ENCODE measurements at regions not wholly inside any gene's neighbourhood (a gene's known extent, or its start where the extent isn't known, plus 50 kb on each side); places are given as distances from the start of the nearest gene placed in this dataset.

GRCh38 chr3:72224804-72225509, 440.0 kb upstream of the PROK2 start:
- TF ChIP-seq CTCF (IDR thresholded peaks at IDR 0.05; ENCODE audit: poor library complexity) (no peak), EZH2phosphoT487 (IDR thresholded peaks at IDR 0.05; ENCODE audit: low read depth, severe bottlenecking, unreplicated experiment) (no peak)

All from hepatocyte (in vitro differentiated cells).